HG03196 (cell line): ENCODE measurements at regions not wholly inside any gene's neighbourhood (a gene's known extent, or its start where the extent isn't known, plus 50 kb on each side); places are given as distances from the start of the nearest gene placed in this dataset.
"Not testable (repeated sequence)": the region's sequence is repeated elsewhere in the genome, so short reads cannot be mapped to it uniquely, and the experiment has no call there.

Experiments
- ATAC-seq: cut with Tn5 transposase; IDR thresholded peaks from one replicate; pipeline ENCODE4 v1.9.1; 2021; ENCODE audit not compliant: unreplicated experiment

- ATAC-seq: no peak
Measured at GRCh38 chr3:152658977-152659720, 175.8 kb upstream of the P2RY1 start.

DNA sequence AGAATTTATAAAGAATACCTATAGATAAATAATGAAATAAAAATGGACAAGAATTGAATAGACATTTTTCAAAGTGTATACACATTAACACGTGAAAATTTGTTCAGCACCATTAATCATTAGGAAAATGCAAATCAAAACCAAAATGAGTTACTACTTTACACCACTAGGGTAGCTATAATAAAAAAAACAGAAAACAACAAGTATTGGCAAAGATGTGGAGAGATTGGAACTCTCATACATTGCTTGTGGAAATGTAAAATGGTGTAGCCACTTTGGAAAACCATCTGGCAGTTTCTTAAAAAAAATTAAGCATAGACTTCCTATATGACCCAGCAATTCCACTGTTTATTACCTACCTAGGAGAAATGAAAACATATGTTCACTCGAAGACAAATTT lies 172.8 kb upstream of the P2RY1 start:
- no peak for ATAC-seq

GRCh38 chr3:152664766-152665165 lies 170.2 kb upstream of the P2RY1 start:
- ATAC-seq: no peak

DNA sequence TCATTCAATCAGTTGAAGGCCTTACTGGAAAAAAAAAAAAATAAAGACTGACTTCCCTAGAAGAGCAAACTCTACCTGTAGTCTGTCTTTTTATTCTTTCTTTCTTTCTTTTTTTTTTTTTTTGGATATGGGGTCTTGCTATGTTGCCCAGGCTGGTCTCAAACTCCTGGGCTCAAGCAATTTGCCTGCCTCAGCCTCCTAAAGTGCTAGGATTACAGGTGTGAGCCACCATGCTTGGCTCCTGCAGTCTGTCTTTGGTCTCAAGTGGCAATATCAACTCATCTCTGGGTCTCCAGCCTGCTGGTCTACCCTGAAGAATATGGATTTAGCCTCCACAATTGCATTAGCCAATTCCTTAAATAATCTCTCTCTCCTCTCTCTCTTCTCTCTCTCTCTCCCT lies 167.7 kb upstream of the P2RY1 start:
- ATAC-seq: no peak

DNA sequence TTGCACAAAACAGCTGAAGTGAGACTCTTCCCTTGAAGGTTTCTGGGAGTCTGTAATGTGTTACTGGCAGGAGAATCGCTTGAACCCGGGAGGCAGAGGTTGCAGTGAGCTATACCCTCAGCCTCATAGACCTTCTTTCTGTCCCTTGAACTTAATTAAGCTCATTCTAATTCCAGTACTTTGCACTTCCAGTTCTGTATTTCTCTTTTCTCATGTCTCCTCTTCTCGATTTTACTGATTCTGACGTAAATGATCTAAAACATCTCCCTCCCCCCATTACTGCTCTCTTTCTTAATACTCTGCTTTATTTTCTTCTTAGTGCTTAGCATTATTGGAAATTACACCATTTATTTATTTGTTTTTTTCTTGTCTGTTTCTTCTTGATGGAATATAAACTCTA lies 165.4 kb upstream of the P2RY1 start:
- no peak for ATAC-seq

DNA sequence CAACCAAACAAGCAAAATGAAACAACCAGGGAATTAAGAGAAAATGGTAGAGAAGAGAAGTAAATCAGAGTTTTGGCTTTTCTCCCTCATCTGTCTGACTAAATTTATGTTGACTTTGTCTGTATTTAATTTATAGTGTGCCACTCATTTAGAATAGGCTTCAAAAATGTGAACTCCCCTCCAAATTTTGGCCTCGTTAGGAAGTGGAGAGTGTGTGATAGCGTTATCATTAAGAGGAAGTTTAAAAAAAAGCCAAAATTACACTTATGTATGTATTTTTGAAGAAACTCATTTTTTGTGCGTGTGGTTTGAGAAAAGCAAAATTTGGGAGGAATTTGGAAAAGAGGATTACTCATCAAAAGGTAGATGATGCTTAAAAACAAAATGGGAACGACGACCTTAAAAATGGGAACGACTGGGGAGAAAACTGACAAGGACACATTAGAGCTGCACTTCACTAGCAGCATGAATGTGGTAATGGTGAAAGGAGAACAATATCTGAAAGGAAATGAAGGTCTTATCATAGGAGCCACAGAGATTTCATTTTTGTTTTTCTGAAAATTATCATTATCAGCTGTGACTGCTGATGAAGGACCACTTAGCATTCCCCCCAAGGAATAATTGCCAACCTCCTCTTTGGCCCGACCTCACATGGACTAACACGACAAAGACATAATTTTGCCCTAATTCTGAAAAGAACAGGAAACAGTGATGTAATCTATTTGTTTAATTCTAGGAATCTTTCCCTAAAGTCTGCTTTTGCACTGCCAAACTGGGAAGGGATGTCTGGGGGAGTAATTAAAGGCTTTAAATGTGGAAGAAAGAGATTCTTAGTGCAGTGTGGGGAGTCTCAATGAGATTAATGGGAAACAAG lies 163.2 kb upstream of the P2RY1 start:
- ATAC-seq: no peak

DNA sequence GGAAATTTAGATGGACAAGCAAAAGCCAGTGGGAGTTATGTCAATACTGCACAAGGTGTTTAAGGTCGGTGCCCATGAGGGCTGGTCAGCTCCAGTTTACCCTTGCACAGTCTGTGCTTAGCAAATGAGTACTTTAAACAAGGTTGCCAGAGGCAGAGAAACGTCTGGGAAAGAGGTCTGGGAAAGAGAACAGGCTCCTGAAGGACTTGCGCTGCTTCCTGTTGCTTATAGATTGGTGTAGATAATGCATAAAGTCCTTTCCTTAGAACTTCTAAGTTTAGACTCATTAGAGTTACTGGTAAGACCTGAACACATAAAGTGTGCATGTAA lies 162.6 kb upstream of the P2RY1 start:
- no peak for ATAC-seq

DNA sequence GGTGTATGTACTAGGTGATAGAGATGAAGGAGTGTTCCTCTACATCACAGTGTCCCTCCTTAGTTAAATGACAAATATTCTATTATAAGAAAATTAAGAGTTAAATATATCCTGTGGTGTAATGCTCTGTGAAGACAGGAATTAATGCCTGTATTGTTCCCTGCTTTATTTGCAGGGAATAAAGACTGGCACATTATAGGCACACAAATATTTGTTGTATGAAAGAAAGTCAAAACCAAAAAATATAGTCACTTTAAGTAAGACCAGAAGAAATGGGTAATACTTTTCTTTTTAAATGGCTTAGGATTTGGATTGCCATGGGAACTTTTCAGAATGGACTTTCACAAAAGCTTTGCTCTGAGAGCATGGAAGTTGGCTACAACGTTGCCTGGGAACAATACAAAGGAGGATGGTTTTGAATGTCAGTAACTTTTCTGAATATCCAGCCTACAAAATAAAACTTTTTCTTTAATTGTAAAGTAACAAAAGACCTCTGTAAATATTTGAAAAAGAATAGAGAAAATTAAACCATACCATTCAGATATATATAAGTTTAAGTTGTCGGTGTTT lies 158.0 kb upstream of the P2RY1 start:
- ATAC-seq: no peak

- ATAC-seq: no peak
Measured at GRCh38 chr3:152677491-152677890, 157.4 kb upstream of the P2RY1 start.

GRCh38 chr3:152682477-152682876 lies 152.5 kb upstream of the P2RY1 start:
- no peak for ATAC-seq

GRCh38 chr3:152683521-152683999 lies 151.4 kb upstream of the P2RY1 start:
- ATAC-seq: no peak

DNA sequence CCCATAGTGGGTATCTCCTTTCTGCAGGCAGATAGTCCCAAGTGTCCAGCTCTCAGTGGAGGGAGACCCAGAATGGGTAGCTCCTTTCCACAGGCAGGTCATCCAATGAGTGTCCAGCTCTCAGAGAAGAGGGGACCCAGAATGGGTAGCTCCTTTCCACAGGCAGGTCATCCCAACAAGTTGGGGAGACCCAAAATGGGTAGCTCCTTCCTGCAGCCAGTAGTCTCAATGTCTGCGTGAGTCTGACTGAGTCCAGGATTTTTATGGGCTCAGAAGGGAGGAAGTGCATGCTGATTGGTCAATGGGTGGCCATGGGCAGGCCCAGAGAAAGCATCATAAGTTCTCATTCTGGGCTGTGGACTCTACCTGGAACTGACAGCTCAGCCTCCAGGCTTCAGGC lies 150.7 kb upstream of the P2RY1 start:
- no peak for ATAC-seq

DNA sequence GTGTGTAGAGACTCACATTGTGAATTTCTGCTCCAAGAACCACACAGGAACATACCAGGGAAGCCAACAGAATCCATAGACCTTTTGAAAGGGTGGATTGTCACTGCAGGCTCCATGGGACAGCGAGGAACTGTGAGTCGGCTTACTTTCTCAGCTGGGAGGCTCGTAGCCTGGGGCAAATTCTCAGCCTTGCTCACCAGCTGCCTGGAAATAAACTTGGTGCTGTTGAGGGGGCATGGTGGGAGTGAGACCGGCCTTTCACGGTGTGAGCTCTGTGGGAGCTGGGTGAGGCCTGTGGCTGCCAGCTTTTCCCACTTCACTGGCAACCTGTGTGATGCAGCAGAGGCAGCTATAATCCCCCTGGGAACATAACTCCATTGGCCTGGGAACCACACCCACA lies 146.6 kb upstream of the P2RY1 start:
- ATAC-seq: no peak

GRCh38 chr3:152692326-152692725 lies 142.6 kb upstream of the P2RY1 start:
- not testable (repeated sequence) for ATAC-seq

DNA sequence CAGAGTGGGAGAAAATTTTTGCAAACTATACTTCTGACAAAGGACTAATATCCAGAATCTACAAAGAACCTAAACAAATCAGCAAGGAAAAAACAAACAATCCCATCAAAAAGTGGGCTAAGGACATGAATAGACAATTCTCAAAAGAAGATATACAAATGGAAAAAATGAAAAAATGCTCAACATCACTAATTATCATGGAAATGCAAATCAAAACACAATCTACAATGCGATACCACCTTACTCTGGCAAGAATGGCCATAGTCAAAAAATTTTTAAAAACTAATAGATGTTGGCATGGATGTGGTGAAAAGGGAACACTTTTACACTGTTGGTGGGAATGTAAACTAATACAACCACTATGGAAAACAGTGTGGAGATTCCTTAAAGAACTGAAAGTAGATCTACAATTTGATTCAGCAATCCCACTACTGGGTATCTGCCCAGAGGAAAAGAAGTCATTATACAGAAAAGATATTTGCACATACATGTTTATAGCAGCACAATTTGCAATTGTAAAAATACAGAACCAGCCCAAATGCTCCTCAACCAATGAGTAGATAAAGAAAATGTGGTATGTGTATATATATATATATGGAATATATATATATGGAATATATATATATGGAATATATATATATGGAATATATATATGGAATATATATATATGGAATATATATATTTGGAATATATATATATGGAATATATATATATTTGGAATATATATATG lies 141.2 kb upstream of the P2RY1 start:
- not testable (repeated sequence) for ATAC-seq

DNA sequence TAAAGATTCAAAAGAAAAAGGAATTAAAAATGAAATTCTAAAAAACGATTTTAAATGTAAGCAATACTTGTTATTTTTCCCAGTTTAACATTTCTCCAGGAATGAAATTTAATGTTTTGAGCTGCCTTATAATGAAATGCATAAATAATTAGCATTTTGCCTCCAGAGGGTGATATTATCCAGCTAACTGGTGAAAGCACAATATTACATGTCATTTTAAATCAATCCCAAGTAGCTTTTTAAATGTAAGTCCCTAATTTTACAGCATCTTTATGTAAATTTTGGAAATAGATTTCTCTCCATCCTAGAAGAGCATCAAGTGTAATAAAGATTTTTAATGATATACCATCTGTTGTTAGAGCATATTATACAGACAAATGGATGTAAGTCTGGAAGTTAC lies 139.1 kb upstream of the P2RY1 start:
- no peak for ATAC-seq

DNA sequence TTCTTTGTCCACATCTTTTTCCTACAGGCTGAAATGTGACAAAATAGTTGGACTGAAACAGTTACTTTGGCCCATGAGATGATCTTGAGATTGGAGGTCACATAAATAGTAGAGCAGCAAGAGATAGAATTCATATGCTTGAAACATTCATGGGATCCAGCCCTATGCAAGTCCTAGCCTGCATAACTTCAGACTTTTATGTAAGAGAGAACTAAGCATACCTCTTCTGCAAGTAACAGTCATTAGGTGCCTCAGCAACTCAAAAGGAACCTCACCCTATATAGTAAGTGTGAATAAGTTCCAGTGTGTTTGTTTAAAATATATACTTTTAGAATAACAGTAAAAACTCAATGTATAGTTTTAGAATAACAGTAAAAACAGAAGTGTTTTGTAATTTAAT lies 138.0 kb upstream of the P2RY1 start:
- no peak for ATAC-seq

DNA sequence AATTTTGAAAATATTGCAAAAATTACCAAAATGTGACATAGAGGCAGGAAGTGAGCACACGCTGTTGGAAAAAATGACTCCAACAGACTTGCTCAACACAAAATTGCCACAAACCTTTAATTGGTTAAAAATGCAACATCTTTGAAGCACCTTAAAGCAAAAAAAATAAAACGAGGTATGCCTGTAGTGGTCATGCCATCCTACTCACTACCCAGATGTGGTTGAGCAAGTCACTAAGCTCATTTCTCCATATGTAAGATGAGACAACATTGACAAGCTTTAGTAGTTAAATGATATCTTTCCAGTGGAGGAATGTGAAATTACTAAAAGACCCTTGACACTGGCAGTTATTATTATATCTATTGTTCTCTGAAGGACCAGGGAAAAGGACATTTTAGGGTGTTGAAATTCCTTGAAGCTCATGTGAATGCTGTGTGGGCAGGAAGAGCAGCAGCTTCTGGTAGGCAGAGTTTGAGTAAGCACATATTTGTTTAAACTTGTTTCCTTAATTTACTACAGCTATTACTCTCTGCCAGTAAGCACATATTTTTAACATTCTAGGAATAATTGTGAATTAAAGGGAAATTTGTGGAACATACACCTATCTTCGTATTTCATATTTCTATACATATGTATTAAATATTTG lies 131.6 kb upstream of the P2RY1 start:
- no peak for ATAC-seq

GRCh38 chr3:152706991-152707713 lies 127.8 kb upstream of the P2RY1 start:
- no peak for ATAC-seq

DNA sequence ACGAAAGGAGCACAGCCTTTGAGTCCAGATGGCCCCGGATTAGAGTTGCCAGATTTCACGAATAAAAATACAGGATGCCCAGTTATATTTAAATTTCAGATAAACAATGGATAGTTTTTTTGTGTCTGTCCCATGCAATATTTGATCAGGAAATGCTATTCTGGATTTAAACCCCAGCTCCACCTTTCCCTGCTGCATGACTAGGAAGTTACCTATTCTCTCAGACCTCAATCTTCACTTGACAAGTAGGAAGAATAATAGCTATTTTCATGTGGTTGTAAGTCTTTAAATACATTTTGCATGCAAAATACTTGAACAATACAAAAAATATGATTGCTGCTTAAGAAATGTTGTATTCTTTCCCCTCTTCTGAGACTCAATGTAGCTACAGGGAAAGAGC lies 125.3 kb upstream of the P2RY1 start:
- no peak for ATAC-seq
